ENCODE measurements at regions not wholly inside any gene's neighbourhood (a gene's known extent, or its start where the extent isn't known, plus 50 kb on each side); places are given as distances from the start of the nearest gene placed in this dataset.
"Not testable (repeated sequence)": the region's sequence is repeated elsewhere in the genome, so short reads cannot be mapped to it uniquely, and the experiment has no call there.

- no peak for DNase-seq (ENCODE audit: low read depth, low spot score)
These were observed 132.4 kb downstream of the MYCN start for GRCh38 chr2:16072638-16073290.

GRCh38 chr2:16071865-16072637 lies 131.7 kb downstream of the MYCN start:
- no peak for DNase-seq (ENCODE audit: low read depth, low spot score)

GRCh38 chr2:16071039-16071864 lies 130.9 kb downstream of the MYCN start:
- no peak for DNase-seq (ENCODE audit: low read depth, low spot score)

- DNase-seq (ENCODE audit: low read depth, low spot score) = no peak
These were observed 130.3 kb downstream of the MYCN start for GRCh38 chr2:16070648-16070971.

GRCh38 chr2:16069933-16070647 lies 129.7 kb downstream of the MYCN start:
- peak; percentile 23 for DNase-seq (ENCODE audit: low read depth, low spot score)

GRCh38 chr2:16069663-16069932 lies 129.2 kb downstream of the MYCN start:
- no peak for DNase-seq (ENCODE audit: low read depth, low spot score)

- DNase-seq (ENCODE audit: low read depth, low spot score) = no peak
These were observed 128.2 kb downstream of the MYCN start for GRCh38 chr2:16068552-16068940.

- DNase-seq (ENCODE audit: low read depth, low spot score) = no peak
These were observed 127.7 kb downstream of the MYCN start for GRCh38 chr2:16067866-16068551.

GRCh38 chr2:16067444-16067843 lies 127.1 kb downstream of the MYCN start:
- DNase-seq (ENCODE audit: low read depth, low spot score) = no peak

GRCh38 chr2:16067037-16067406 lies 126.7 kb downstream of the MYCN start:
- no peak for DNase-seq (ENCODE audit: low read depth, low spot score)

GRCh38 chr2:16066261-16067036 lies 126.1 kb downstream of the MYCN start:
- DNase-seq (ENCODE audit: low read depth, low spot score) = no peak

GRCh38 chr2:16065272-16066069 lies 125.1 kb downstream of the MYCN start:
- not testable (repeated sequence) for DNase-seq (ENCODE audit: low read depth, low spot score)

- DNase-seq (ENCODE audit: low read depth, low spot score) = no peak
These were observed 124.4 kb downstream of the MYCN start for GRCh38 chr2:16064745-16065144.

- DNase-seq (ENCODE audit: low read depth, low spot score) = no peak
These were observed 123.7 kb downstream of the MYCN start for GRCh38 chr2:16063955-16064633.

- no peak for DNase-seq (ENCODE audit: low read depth, low spot score)
These were observed 123.0 kb downstream of the MYCN start for GRCh38 chr2:16063251-16063850.

- no peak for DNase-seq (ENCODE audit: low read depth, low spot score)
These were observed 122.3 kb downstream of the MYCN start for GRCh38 chr2:16062471-16063250.

GRCh38 chr2:16061441-16062217 lies 121.3 kb downstream of the MYCN start:
- DNase-seq (ENCODE audit: low read depth, low spot score) = no peak

All from astrocyte of the hippocampus (primary cell).